K562 (cell line): ENCODE measurements at regions not wholly inside any gene's neighbourhood (a gene's known extent, or its start where the extent isn't known, plus 50 kb on each side); places are given as distances from the start of the nearest gene placed in this dataset.

Experiments
- ARNT ChIP-seq, 2 experiments: fragments of 450-650 bp; IDR thresholded peaks; 2 replicates each; pipeline ENCODE4 v1.6.1; 2016; ENCODE audit warnings: mild to moderate bottlenecking in 1 of 2
- CCAR2 ChIP-seq: fragments of 200-400 bp; formaldehyde crosslinking; IDR thresholded peaks from 2 replicates; pipeline ENCODE4 v1.6.1; 2017; ENCODE audit warnings: mild to moderate bottlenecking, low read depth, low read length
- ETV1 ChIP-seq: fragments of 450-650 bp; conservative IDR thresholded peaks from 2 replicates; pipeline ENCODE4 v1.6.1; 2016; ENCODE audit warnings: missing genetic modification characterization, control low read depth, low read depth, missing compliant biosample characterization
- KLF10 ChIP-seq: fragments of 250-450 bp; sonication (Bioruptor Pico); IDR thresholded peaks from 2 replicates; pipeline ENCODE4 v1.6.1; 2021; ENCODE audit warnings: matching md5 sums
- PCBP1 ChIP-seq: fragments of 200-400 bp; formaldehyde crosslinking; IDR thresholded peaks from 2 replicates; pipeline ENCODE4 v1.6.1; 2018; ENCODE audit warnings: mild to moderate bottlenecking, low read depth, low read length; ENCODE audit not compliant: poor library complexity, severe bottlenecking
- ZFX ChIP-seq: sonication (generic); formaldehyde crosslinking; IDR thresholded peaks from 2 replicates; pipeline ENCODE4 v1.8.0; 2022; ENCODE audit warnings: mild to moderate bottlenecking, missing genetic modification reagents, moderate library complexity
- ZNF146 ChIP-seq: IDR thresholded peaks from one replicate; pipeline ENCODE4 v1.6.1; 2018; ENCODE audit warnings: missing compliant biosample characterization; ENCODE audit not compliant: unreplicated experiment
- ZNF507 ChIP-seq: conservative IDR thresholded peaks from 2 replicates; pipeline ENCODE4 v1.6.1; 2017; ENCODE audit warnings: missing genetic modification characterization, missing compliant biosample characterization
- TF ChIP-seq, protein P1 (sequence below): sonication (generic); formaldehyde crosslinking; IDR thresholded peaks from 2 replicates; pipeline ENCODE4 v1.8.0; 2022; ENCODE audit warnings: mild to moderate bottlenecking, missing genetic modification reagents
- TF ChIP-seq, protein P2 (sequence below), 3 experiments: IDR thresholded peaks in 2 of 3; conservative IDR thresholded peaks in 1 of 3; 2 replicates each; pipeline ENCODE4 v1.5.1; 2011 to 2012; ENCODE audit warnings: low read length in 3 of 3, mild to moderate bottlenecking in 3 of 3, control low read depth in 2 of 3, improper control_type of control experiment in 1 of 3, inconsistent platforms in 1 of 3, low read depth in 1 of 3, mixed read lengths in 1 of 3, moderate library complexity in 1 of 3; ENCODE audit not compliant: insufficient read depth in 2 of 3
- TF ChIP-seq, protein P3 (sequence below): sonication (generic); formaldehyde crosslinking; IDR thresholded peaks from 2 replicates; pipeline ENCODE4 v1.8.1; 2022; ENCODE audit warnings: missing genetic modification reagents

DNA sequence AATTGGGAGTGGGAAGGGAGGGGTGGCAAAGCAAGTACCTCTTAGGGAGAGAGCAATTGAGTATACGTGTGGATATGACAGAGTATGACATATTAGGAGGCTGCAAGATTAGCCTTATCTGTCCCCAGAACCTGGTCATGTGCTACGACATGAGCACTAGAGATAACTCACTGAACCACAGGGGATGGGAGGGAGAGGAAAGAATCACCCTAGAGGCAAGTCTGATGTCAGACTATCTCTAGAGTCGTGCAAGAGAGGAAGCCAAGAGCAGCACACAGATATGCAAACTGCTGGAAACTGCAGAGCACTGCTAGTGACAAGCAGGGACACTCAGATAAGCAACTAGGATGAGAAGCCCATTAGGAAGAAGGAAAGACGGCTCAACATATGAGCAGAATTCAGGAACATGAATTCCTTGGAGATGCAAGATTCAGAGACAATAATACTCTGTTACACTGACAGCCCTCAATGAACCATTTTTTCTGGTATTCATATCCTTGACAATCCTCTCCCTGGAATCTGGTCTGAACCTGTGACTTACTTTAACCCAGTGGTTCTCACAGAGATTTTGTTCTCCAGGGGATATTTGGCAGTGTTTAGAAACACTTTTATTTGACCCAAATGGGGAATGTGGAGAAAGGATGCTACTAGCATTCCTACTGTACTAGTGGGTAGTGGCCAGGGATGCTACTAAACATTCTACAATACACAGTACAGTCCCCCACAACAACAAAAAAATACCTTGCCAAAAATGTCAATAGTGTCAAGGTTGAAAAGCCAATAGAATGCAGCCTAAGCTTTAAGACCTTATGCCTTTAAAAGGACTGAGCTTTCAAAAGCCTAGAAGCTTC lies 84.0 kb upstream of the BMP2K start (continued):
- TF ChIP-seq, protein P1, sequence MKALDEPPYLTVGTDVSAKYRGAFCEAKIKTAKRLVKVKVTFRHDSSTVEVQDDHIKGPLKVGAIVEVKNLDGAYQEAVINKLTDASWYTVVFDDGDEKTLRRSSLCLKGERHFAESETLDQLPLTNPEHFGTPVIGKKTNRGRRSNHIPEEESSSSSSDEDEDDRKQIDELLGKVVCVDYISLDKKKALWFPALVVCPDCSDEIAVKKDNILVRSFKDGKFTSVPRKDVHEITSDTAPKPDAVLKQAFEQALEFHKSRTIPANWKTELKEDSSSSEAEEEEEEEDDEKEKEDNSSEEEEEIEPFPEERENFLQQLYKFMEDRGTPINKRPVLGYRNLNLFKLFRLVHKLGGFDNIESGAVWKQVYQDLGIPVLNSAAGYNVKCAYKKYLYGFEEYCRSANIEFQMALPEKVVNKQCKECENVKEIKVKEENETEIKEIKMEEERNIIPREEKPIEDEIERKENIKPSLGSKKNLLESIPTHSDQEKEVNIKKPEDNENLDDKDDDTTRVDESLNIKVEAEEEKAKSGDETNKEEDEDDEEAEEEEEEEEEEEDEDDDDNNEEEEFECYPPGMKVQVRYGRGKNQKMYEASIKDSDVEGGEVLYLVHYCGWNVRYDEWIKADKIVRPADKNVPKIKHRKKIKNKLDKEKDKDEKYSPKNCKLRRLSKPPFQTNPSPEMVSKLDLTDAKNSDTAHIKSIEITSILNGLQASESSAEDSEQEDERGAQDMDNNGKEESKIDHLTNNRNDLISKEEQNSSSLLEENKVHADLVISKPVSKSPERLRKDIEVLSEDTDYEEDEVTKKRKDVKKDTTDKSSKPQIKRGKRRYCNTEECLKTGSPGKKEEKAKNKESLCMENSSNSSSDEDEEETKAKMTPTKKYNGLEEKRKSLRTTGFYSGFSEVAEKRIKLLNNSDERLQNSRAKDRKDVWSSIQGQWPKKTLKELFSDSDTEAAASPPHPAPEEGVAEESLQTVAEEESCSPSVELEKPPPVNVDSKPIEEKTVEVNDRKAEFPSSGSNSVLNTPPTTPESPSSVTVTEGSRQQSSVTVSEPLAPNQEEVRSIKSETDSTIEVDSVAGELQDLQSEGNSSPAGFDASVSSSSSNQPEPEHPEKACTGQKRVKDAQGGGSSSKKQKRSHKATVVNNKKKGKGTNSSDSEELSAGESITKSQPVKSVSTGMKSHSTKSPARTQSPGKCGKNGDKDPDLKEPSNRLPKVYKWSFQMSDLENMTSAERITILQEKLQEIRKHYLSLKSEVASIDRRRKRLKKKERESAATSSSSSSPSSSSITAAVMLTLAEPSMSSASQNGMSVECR (CRISPR knock-in tag) = no peak
- TF ChIP-seq, protein P2, sequence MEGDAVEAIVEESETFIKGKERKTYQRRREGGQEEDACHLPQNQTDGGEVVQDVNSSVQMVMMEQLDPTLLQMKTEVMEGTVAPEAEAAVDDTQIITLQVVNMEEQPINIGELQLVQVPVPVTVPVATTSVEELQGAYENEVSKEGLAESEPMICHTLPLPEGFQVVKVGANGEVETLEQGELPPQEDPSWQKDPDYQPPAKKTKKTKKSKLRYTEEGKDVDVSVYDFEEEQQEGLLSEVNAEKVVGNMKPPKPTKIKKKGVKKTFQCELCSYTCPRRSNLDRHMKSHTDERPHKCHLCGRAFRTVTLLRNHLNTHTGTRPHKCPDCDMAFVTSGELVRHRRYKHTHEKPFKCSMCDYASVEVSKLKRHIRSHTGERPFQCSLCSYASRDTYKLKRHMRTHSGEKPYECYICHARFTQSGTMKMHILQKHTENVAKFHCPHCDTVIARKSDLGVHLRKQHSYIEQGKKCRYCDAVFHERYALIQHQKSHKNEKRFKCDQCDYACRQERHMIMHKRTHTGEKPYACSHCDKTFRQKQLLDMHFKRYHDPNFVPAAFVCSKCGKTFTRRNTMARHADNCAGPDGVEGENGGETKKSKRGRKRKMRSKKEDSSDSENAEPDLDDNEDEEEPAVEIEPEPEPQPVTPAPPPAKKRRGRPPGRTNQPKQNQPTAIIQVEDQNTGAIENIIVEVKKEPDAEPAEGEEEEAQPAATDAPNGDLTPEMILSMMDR (IDR thresholded peaks at IDR 0.05 in 2 of 3, conservative IDR thresholded peaks at IDR 0.05 in 1 of 3; ENCODE audit: insufficient read depth in 2 of 3, low read depth in 1 of 3, low read length in 3 of 3) = no peak; a peak in 1 of 6 replicates
- TF ChIP-seq ZFX (CRISPR knock-in tag) = no peak; the same call in 1 of the 2 replicates
- peak; percentile 100 for TF ChIP-seq ARNT (IDR thresholded peaks at IDR 0.05)
- TF ChIP-seq, protein P3, sequence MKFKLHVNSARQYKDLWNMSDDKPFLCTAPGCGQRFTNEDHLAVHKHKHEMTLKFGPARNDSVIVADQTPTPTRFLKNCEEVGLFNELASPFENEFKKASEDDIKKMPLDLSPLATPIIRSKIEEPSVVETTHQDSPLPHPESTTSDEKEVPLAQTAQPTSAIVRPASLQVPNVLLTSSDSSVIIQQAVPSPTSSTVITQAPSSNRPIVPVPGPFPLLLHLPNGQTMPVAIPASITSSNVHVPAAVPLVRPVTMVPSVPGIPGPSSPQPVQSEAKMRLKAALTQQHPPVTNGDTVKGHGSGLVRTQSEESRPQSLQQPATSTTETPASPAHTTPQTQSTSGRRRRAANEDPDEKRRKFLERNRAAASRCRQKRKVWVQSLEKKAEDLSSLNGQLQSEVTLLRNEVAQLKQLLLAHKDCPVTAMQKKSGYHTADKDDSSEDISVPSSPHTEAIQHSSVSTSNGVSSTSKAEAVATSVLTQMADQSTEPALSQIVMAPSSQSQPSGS (CRISPR knock-in tag) = no peak
- no peak for TF ChIP-seq ZNF507 (tag)
- TF ChIP-seq KLF10 (CRISPR knock-in tag) = no peak
- no peak for TF ChIP-seq ZNF146 (CRISPR knock-in tag)
- TF ChIP-seq PCBP1 = no peak
- no peak for TF ChIP-seq CCAR2
- TF ChIP-seq ETV1 (tag) = peak; percentile 98
